GM18861 (cell line): ENCODE measurements at regions not wholly inside any gene's neighbourhood (a gene's known extent, or its start where the extent isn't known, plus 50 kb on each side); places are given as distances from the start of the nearest gene placed in this dataset.
"Not testable (repeated sequence)": the region's sequence is repeated elsewhere in the genome, so short reads cannot be mapped to it uniquely, and the experiment has no call there.

Experiments
- ATAC-seq: cut with Tn5 transposase; IDR thresholded peaks from one replicate; pipeline ENCODE4 v1.9.1; 2021; ENCODE audit not compliant: unreplicated experiment

- no peak for ATAC-seq
Observed at GRCh38 chr1:30575066-30575465, 148.3 kb downstream of the MATN1 start.

DNA sequence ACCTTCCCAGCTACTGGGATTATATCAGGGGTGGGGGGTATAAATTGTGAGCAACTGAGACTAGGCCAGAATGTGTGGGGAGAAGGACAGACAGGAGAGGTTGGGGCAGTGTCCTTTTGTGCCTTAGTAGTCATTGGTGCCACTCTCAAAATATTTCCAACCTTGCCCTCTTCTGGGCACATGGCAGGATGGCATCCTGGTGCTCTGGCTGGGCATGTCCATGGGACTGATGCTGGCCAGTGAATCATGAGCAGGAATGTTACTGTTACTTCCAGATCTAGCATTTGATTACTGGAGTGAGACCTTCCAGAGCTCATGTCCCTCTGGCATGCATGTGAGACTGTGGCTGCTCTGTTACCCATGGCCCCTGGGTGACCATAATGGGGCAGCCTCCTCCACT lies 151.2 kb downstream of the MATN1 start:
- no peak for ATAC-seq

DNA sequence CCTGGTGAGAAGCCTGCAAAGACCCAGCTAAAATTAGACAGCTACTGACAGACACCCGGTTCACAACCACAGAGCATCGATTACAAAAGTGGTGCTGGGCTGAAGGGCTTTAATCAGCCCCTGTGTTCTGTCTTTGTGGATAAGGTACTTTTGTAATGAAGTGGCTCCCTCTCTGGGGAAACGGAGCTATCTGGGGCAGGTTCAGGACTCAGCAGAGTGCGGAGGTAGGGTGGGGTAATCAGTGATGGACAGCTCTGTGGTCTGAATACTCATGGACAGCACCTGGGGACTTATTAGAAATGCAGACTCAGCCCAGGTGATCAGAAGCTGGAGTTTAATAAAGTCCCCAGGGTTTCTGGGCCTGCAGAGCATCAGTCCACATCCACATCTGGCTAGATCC lies 152.0 kb downstream of the MATN1 start:
- ATAC-seq, result no peak

DNA sequence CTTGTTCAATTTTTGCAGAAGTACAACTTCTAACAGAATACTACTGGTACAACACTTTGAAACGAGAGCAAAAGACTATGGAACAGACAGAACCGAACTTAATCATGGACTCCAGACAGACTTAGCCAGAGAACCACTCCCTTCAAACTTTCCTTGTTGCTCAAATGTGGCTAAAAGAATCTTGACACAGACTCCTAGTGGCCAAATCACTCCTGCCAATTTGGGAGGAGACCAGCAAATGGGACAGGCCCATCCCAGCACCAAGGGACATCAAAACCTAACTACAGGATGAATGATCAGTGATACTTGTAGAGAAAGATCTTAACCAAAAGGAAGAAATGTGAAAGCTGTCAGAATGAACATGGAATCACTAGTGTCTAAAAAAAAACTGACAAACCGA lies 154.0 kb downstream of the MATN1 start:
- no peak for ATAC-seq

DNA sequence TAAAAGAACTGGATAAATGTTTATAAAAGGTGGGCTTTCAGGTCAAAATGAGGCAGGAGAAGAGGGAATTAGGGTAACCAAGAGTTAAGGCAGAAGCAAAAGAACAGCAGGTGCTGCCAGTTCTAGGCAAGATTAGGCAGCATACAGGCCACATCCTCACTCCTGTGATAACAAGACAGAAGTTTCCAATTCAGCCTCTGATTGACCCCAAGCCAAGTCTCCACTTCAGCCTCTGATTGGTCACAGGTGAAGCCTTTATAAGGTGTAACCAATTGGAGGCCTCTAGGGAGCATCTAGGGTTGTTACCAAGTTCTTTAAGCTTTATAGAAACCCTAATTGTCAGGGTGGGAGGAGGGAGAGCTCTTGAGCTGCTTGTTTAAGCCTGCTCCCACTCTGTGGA lies 160.8 kb downstream of the MATN1 start:
- no peak for ATAC-seq

- ATAC-seq, result no peak
Observed at GRCh38 chr1:30551603-30552002, 171.8 kb downstream of the MATN1 start.

- ATAC-seq, result no peak
Observed at GRCh38 chr1:30550365-30551220, 172.8 kb downstream of the MATN1 start.

DNA sequence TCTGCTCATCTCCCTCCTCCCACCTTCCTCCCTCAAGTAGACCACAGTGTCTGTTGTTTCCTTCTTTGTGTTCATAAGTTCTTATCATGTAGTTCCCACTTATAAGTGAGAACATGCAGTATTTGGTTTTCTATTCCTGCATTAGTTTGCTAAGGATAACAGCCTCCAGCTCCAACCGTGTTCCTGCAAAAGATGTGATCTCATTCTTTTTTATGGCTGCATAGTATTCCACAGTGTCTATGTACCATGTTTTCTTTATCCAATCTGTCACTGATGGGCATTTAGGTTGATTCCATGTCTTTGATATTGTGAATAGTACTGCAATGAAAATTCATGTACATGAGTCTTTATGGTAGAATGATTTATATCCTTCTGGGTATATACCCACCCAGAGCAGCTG lies 173.5 kb downstream of the MATN1 start:
- not testable (repeated sequence) for ATAC-seq

- no peak for ATAC-seq
Observed at GRCh38 chr1:30548294-30548693, 175.1 kb downstream of the MATN1 start.

- ATAC-seq, result not testable (repeated sequence)
Observed at GRCh38 chr1:30547326-30547725, 176.1 kb downstream of the MATN1 start.

DNA sequence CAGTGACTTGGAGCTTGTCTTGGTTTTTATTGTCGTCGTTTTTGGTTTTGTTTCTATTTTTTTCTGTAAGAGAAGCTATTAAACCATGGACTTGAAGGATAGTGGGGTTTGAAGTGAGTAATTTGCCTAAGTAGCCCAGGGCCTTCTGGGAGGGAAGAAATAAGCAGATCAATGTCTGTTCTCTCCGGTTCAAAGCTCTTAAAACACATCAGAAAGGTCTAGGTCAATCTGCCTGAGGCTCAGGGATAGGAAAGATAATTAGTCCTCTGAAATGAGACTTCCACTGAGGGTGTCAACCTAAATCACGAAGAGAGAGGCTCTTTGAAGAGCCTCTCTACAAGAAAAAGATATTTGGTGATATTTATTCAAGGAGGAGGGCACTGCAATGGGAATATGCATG lies 178.0 kb downstream of the MATN1 start:
- ATAC-seq, result no peak

GRCh38 chr1:30541721-30542485 lies 181.5 kb downstream of the MATN1 start:
- no peak for ATAC-seq

- no peak for ATAC-seq
Observed at GRCh38 chr1:30540611-30541192, 182.7 kb downstream of the MATN1 start.

- no peak for ATAC-seq
Observed at GRCh38 chr1:30539884-30540283, 183.5 kb downstream of the MATN1 start.

DNA sequence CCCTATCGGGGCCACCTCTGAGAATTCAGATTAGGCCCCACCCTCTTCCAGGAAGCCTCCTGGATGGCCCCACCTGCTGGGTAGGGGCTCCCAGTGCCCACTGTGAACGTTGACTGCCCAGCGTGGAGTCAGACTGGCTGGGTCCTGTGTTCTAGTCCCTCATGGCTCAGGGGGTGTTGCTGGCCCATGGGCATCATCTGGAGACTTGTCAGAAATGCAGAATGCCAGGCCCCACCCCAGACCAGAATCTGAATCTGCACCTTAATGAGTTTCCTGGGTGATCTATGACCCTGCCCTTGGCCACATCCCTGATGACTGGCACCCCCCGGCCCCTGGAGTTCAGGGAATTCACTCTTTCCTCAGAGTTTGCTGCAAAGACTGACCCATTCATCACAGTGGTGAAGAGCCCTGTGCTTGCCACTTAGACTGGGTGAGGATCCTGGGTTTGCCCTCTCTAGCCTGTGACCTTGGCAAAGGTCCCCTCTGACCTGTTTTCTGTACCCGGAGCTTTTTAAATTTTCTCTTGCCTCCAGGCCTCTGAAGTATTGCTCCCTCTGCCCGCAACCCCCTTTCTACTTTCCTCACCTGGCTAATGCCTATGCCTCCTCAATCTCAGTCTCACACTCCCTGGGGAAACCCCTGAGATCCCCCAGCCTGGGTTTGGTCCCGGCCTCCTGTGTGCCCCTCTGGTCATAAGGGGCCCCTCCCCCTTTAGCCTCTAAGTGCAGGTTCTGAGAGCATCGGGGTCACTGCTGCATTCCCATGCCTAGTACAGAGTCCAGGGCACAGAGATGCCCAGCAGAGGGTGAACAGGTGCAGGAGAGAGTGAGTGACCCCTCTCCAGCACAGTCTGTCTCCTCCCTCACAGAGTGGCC lies 184.2 kb downstream of the MATN1 start:
- ATAC-seq, result no peak

- ATAC-seq, result no peak
Observed at GRCh38 chr1:30538226-30538992, 185.0 kb downstream of the MATN1 start.

GRCh38 chr1:30537279-30537678 lies 186.1 kb downstream of the MATN1 start:
- no peak for ATAC-seq

DNA sequence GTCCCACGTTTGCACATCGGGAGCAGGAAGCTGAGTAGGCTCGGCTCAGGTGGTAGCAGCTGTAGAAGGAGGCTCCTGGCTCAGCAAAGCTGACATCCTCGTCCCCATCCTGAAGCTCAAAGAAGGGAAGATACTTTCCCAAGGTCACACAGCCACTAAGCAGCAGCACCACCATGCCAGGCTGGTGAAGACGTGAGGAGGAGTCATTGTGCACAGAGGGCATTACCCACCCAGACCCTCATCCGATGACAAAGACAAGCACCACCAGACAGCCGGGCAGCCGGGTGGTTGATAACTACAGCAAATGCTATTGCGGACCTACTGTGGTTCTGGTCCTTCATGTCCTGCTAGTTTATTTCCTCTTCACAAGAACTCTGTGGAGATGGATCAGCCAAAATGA lies 186.9 kb downstream of the MATN1 start:
- ATAC-seq, result no peak

DNA sequence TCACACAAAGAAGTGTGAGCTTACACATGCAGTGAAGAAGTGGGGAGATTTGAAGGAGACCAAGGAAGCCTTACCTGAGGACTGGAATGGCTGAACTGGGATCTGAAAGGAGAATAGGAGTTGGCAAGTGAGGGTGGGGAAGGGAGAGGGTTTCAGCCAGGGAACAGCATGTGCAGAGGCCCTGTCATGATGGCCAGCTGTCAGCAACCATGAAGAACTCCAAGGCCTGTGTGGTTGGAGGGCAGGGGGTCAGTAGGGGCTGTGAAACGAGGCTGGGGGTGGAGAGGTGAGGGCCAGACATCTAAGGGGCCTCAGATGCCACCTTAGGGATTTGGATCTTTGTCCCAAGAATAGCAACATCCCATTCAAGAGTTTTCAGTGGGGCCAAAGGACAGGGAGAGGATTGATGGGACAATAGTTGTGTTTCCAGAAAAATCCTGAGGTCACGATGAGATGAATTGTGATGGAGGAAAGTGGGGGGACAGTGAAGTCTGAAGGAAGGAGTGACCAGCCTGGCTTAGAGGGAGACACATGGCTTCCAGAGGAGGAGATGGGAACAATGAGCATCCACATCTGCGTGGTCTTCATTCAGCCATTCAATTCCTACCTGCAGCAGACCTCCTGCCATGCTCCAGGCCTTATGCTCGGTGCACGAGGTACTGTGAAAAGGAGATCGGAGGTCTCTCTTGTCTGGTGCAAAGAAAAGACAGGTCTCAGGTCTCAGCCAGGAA lies 187.6 kb downstream of the MATN1 start:
- no peak for ATAC-seq

GRCh38 chr1:30534551-30534940 lies 188.8 kb downstream of the MATN1 start:
- ATAC-seq, result no peak
